ENCODE measurements at regions not wholly inside any gene's neighbourhood (a gene's known extent, or its start where the extent isn't known, plus 50 kb on each side); places are given as distances from the start of the nearest gene placed in this dataset.

DNA sequence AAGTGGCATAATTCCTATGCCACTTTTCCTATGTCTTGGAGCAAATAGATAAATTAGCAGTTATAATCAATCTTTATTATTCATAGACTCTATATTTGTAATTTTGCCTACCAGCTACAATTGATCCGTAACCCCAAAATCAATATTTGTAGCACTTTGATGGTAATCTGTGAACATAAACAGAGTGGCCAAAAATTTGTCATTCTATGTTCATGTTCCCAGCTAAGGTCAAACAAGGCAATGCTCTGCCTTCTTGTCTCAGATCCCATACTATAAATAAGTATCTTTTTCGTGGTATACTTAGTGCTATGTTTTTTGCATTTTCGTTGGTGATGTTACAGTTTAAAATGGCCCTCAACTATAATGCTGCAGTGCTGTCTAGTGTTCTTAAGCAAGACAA lies 228.5 kb downstream of the FZD1 start:
- no peak for TF ChIP-seq POLR2A (IDR thresholded peaks at IDR 0.05; ENCODE audit: low read length)
- TF ChIP-seq GATA1 (IDR thresholded peaks at IDR 0.05; ENCODE audit: low read depth, low read length), result no peak
